CD14-positive monocyte (primary cell): ENCODE measurements at regions not wholly inside any gene's neighbourhood (a gene's known extent, or its start where the extent isn't known, plus 50 kb on each side); places are given as distances from the start of the nearest gene placed in this dataset.

Experiments
- DNase-seq, 3 donors: peaks; one replicate each; pipeline ENCODE4 v3.0.0-alpha.2; 2011 to 2022
- H2AFZ ChIP-seq: 2 replicates; pipeline ENCODE4 v1.6.0; 2012; ENCODE audit warnings: mild to moderate bottlenecking, low read depth, low read length, inconsistent platforms; ENCODE audit not compliant: insufficient read depth, poor library complexity, severe bottlenecking
- H3K27ac ChIP-seq, 2 donors: 1 replicate in 1 of 2; 2 replicates in 1 of 2; pipeline ENCODE4 v1.5.1; 2012 to 2013; ENCODE audit warnings: low read length in 2 of 2, control low read depth in 1 of 2, inconsistent platforms in 1 of 2, low read depth in 1 of 2, mild to moderate bottlenecking in 1 of 2
- H3K27me3 ChIP-seq, 2 donors: one replicate each; pipeline versions ENCODE4 v1.6.0 to v1.6.1; 2011 to 2013; ENCODE audit warnings: low read length in 2 of 2; ENCODE audit not compliant: control insufficient read depth in 2 of 2, insufficient read depth in 2 of 2
- H3K36me3 ChIP-seq, 2 donors: replicated peaks in 1 of 2; 1 replicate in 1 of 2; 2 replicates in 1 of 2; pipeline versions ENCODE4 v1.5.1 to v1.6.1; 2012 to 2013; ENCODE audit warnings: low read length in 2 of 2, control low read depth in 1 of 2, inconsistent platforms in 1 of 2, mild to moderate bottlenecking in 1 of 2; ENCODE audit not compliant: insufficient read depth in 2 of 2, control insufficient read depth in 1 of 2
- H3K4me1 ChIP-seq, 2 donors: 1 replicate in 1 of 2; 2 replicates in 1 of 2; pipeline versions ENCODE4 v1.5.1 to v1.6.1; 2012 to 2013; ENCODE audit warnings: low read length in 2 of 2, control low read depth in 1 of 2, inconsistent platforms in 1 of 2, mild to moderate bottlenecking in 1 of 2, moderate library complexity in 1 of 2; ENCODE audit not compliant: insufficient read depth in 2 of 2, control insufficient read depth in 1 of 2
- H3K4me2 ChIP-seq: replicated peaks from 2 replicates; pipeline ENCODE3; 2012; ENCODE audit warnings: low read length, moderate library complexity, mild to moderate bottlenecking; ENCODE audit not compliant: poor library complexity, severe bottlenecking; ENCODE audit errors: extremely low read depth
- H3K4me3 ChIP-seq, 3 experiments: fragments of 200-600 bp in 1 of 3; sonication (generic) in 1 of 3; replicated peaks in 1 of 3; 1 replicate in 2 of 3; 2 replicates in 1 of 3; pipeline ENCODE4 v1.5.1; 2011 to 2013; ENCODE audit warnings: low read length in 3 of 3, mild to moderate bottlenecking in 3 of 3, control low read depth in 2 of 3, low read depth in 2 of 3, inconsistent platforms in 1 of 3, moderate library complexity in 1 of 3
- H3K79me2 ChIP-seq: 2 replicates; pipeline ENCODE4 v1.6.0; 2012; ENCODE audit warnings: mild to moderate bottlenecking, control low read depth, inconsistent platforms, low read length, moderate library complexity; ENCODE audit not compliant: insufficient read depth
- H3K9ac ChIP-seq: 2 replicates; pipeline ENCODE4 v1.6.0; 2017; ENCODE audit warnings: low read length, mild to moderate bottlenecking; ENCODE audit not compliant: insufficient read depth, poor library complexity, severe bottlenecking
- H3K9me3 ChIP-seq, 2 donors: replicated peaks in 1 of 2; 1 replicate in 1 of 2; 2 replicates in 1 of 2; pipeline versions ENCODE4 v1.5.1 to v1.6.1; 2012 to 2013; ENCODE audit warnings: low read length in 2 of 2, control low read depth in 1 of 2; ENCODE audit not compliant: control insufficient read depth in 1 of 2, insufficient read depth in 1 of 2
- H4K20me1 ChIP-seq: 2 replicates; pipeline ENCODE4 v1.6.0; 2012; ENCODE audit warnings: mild to moderate bottlenecking, low read length, control low read depth, moderate library complexity; ENCODE audit not compliant: insufficient read depth
- H3K27ac Mint-ChIP-seq, 7 donors: one replicate each; pipeline ENCODE4 v1.8.0; 2020; ENCODE audit warnings: mild to moderate bottlenecking in 7 of 7, mixed read lengths in 7 of 7, moderate library complexity in 6 of 7, inconsistent platforms in 2 of 7
- H3K27me3 Mint-ChIP-seq, 3 donors: one replicate each; pipeline ENCODE4 v1.8.0; 2021 to 2022; ENCODE audit warnings: low read depth in 3 of 3, mild to moderate bottlenecking in 3 of 3, mixed read lengths in 3 of 3, moderate library complexity in 3 of 3, inconsistent platforms in 1 of 3
- H3K36me3 Mint-ChIP-seq, 2 donors: one replicate each; pipeline ENCODE4 v1.8.0; 2020; ENCODE audit warnings: mixed read lengths in 2 of 2, inconsistent platforms in 1 of 2, mild to moderate bottlenecking in 1 of 2
- H3K4me1 Mint-ChIP-seq: one replicate; pipeline ENCODE4 v1.8.0; 2020; ENCODE audit warnings: mild to moderate bottlenecking, mixed read lengths
- H3K4me3 Mint-ChIP-seq, 2 donors: one replicate each; pipeline ENCODE4 v1.8.0; 2020; ENCODE audit warnings: mild to moderate bottlenecking in 2 of 2, mixed read lengths in 2 of 2, moderate library complexity in 1 of 2
- H3K9me3 Mint-ChIP-seq, 7 donors: one replicate each; pipeline ENCODE4 v1.8.0; 2020 to 2022; ENCODE audit warnings: mixed read lengths in 7 of 7, mild to moderate bottlenecking in 6 of 7, moderate library complexity in 6 of 7, inconsistent platforms in 2 of 7
- CTCF ChIP-seq: fragments of 200-600 bp; IDR thresholded peaks from one replicate; pipeline ENCODE4 v1.8.0; 2022; ENCODE audit warnings: antibody characterized with exemption, mild to moderate bottlenecking
- WGBS: methylation state at CpG from one replicate; pipeline ENCODE4 v1.1.5; 2013; ENCODE audit warnings: missing lambda C conversion rate; ENCODE audit not compliant: insufficient coverage; 5-methylcytosine and 5-hydroxymethylcytosine counted together
- intact Hi-C, 2 donors: fragments of 100-400 bp; cut with micrococcal nuclease; formaldehyde crosslinking; loops; one replicate each; pipeline versions ENCODE4 v1.15.0 to v1.15.1; 2023

DNA sequence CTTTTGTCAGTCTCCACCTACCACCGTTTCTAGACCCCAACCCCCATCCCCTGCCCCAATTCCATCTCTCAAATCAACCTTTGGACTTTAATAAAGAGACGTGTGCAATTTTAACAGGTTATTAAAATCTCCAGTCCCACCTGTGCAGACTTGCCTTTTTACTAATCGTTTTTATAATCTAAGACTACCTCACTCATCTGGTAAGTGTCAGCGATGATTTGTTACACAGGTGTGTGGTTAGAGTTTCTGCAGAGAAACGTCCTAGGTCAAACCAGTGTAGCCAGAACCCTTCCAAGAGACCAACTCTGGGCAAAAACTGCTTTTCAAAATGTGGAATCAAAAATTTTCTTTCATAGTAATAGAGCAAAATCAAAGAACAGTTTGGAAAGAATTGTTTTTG is 60.4 kb upstream of the PELI2 start:
- no peak overlapping the region for H3K9ac ChIP-seq
- no peak overlapping the region for H3K4me3 Mint-ChIP-seq
- DNase-seq = no peak
- H3K4me3 ChIP-seq = no peak overlapping the region
- intact Hi-C loops = no loop called here
- H3K36me3 Mint-ChIP-seq = no peaks in the 10 kb centered on the region
- no peaks in the 10 kb centered on the region for H3K9me3 ChIP-seq
- H3K27me3 Mint-ChIP-seq = peaks cover 0 to 6% (median 2%) of the 10 kb centered on the region in 3 donors
- H3K36me3 ChIP-seq = no peaks in the 10 kb centered on the region
- 83% methylated on average over 1 of the region's 5 CpGs for WGBS
- H3K4me1 ChIP-seq = no peaks in the 10 kb centered on the region
- no peak overlapping the region for H3K27ac Mint-ChIP-seq
- H3K79me2 ChIP-seq = no peaks in the 10 kb centered on the region
- TF ChIP-seq CTCF = no peak
- H3K27ac ChIP-seq = no peak overlapping the region
- no peaks in the 10 kb centered on the region for H4K20me1 ChIP-seq
- H3K9me3 Mint-ChIP-seq = peaks cover 0 to 2% (median 0%) of the 10 kb centered on the region in 7 donors
- peaks cover 6% of the 10 kb centered on the region for H3K4me1 Mint-ChIP-seq
- no peak overlapping the region for H3K4me2 ChIP-seq
- H3K27me3 ChIP-seq = no peaks in the 10 kb centered on the region
- no peak overlapping the region for H2AFZ ChIP-seq

DNA sequence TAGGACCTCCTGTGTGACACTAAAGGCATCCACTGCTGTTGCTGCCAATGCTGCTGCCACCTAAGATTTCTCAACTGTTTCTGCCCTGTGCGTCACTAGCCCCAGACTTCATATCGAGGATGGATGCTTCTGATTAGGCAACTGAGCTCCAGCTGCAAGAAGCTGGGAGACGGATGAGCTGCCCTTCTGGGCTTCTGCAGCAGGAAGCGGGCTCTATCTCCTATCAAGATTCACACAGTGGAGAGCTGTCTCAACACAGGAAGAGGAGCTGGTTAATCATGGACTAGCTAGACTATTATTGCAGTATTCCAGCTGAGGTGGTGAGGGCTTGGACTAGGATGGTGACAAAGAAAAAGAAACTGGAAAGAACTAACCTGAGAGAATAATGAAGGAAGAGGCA is 59.2 kb upstream of the PELI2 start:
- Histone ChIP-seq H3K4me1 (no peaks in the 10 kb centered on the region), H4K20me1 (no peaks in the 10 kb centered on the region), H3K79me2 (no peaks in the 10 kb centered on the region), H2AFZ (peak overlapping the region; percentile 54), H3K36me3 (no peaks in the 10 kb centered on the region), H3K9me3 (no peaks in the 10 kb centered on the region), H3K4me3 (no peak overlapping the region), H3K27me3 (no peaks in the 10 kb centered on the region), H3K9ac (no peak overlapping the region), H3K27ac (no peak overlapping the region), H3K4me2 (no peak overlapping the region)
- Mint-ChIP-seq H3K4me1 (peaks cover 6% of the 10 kb centered on the region), H3K9me3 (peaks cover 0 to 2% (median 0%) of the 10 kb centered on the region in 7 donors), H3K27me3 (peaks cover 0 to 6% (median 2%) of the 10 kb centered on the region in 3 donors), H3K27ac (no peak overlapping the region), H3K36me3 (no peaks in the 10 kb centered on the region), H3K4me3 (peak overlapping the region in 1 of 2 donors; percentile 32)
- peak; percentile 23 to 49 (median 24) for DNase-seq
- intact Hi-C loops = no loop called here
- 33% methylated on average over 2 of the region's 4 CpGs for WGBS
- TF ChIP-seq CTCF = no peak
